BE2C (cell line): ENCODE measurements at regions not wholly inside any gene's neighbourhood (a gene's known extent, or its start where the extent isn't known, plus 50 kb on each side); places are given as distances from the start of the nearest gene placed in this dataset.
"Not testable (repeated sequence)": the region's sequence is repeated elsewhere in the genome, so short reads cannot be mapped to it uniquely, and the experiment has no call there.

Source experiments
- DNase-seq: peaks from one replicate; pipeline ENCODE4 v3.0.0-alpha.2; 2020
- H3K27me3 ChIP-seq: fragments of 250-450 bp; sonication (Bioruptor Pico); 2 replicates; pipeline ENCODE4 v1.5.1; 2020; ENCODE audit warnings: mild to moderate bottlenecking
- H3K36me3 ChIP-seq: fragments of 250-450 bp; sonication (Bioruptor Pico); 2 replicates; pipeline ENCODE4 v1.5.1; 2020; ENCODE audit warnings: mild to moderate bottlenecking
- H3K4me1 ChIP-seq: fragments of 250-450 bp; sonication (Bioruptor Pico); 2 replicates; pipeline ENCODE4 v1.5.1; 2020
- H3K4me3 ChIP-seq: 2 replicates; pipeline ENCODE4 v1.5.1; 2011; ENCODE audit warnings: low read depth, low read length
- H3K9me3 ChIP-seq: fragments of 250-450 bp; sonication (Bioruptor Pico); 2 replicates; pipeline ENCODE4 v1.5.1; 2020
- CTCF ChIP-seq: IDR thresholded peaks from 2 replicates; pipeline ENCODE4 v1.5.1; 2012; ENCODE audit warnings: mild to moderate bottlenecking, low read depth, low read length

- not testable (repeated sequence) for DNase-seq, H3K4me3 ChIP-seq, H3K9me3 ChIP-seq, H3K4me1 ChIP-seq, H3K36me3 ChIP-seq, H3K27me3 ChIP-seq
Observed at GRCh38 chr11:14573539-14574057, 53.4 kb upstream of the PSMA1 start.

GRCh38 chr11:14577292-14577691 is 57.1 kb upstream of the PSMA1 start:
- Histone ChIP-seq H3K36me3 (no peaks in the 10 kb centered on the region), H3K9me3 (no peaks in the 10 kb centered on the region), H3K4me3 (no peak overlapping the region), H3K4me1 (no peaks in the 10 kb centered on the region), H3K27me3 (no peaks in the 10 kb centered on the region)
- DNase-seq = no peak
- no peak for TF ChIP-seq CTCF

GRCh38 chr11:14577835-14578529 is 57.8 kb upstream of the PSMA1 start:
- H3K4me1 ChIP-seq = no peaks in the 10 kb centered on the region

GRCh38 chr11:14578541-14578956 is 58.4 kb upstream of the PSMA1 start:
- peak; percentile 12 for DNase-seq
- Histone ChIP-seq H3K4me1 (no peaks in the 10 kb centered on the region), H3K4me3 (no peak overlapping the region), H3K36me3 (no peaks in the 10 kb centered on the region), H3K9me3 (no peaks in the 10 kb centered on the region), H3K27me3 (no peaks in the 10 kb centered on the region)
- TF ChIP-seq CTCF = no peak

More at GRCh38 chr11:14577835-14578529, 57.8 kb upstream of the PSMA1 start:
- TF ChIP-seq CTCF = no peak
- H3K36me3 ChIP-seq = no peaks in the 10 kb centered on the region
- no peaks in the 10 kb centered on the region for H3K27me3 ChIP-seq
- no peaks in the 10 kb centered on the region for H3K9me3 ChIP-seq
- DNase-seq = no peak
- H3K4me3 ChIP-seq = no peak overlapping the region

- H3K36me3 ChIP-seq = no peaks in the 10 kb centered on the region
- no peak for TF ChIP-seq CTCF
- DNase-seq = no peak
- no peak overlapping the region for H3K4me3 ChIP-seq
- H3K4me1 ChIP-seq = no peaks in the 10 kb centered on the region
- no peaks in the 10 kb centered on the region for H3K9me3 ChIP-seq
- no peaks in the 10 kb centered on the region for H3K27me3 ChIP-seq
Observed at GRCh38 chr11:14579646-14580045, 59.5 kb upstream of the PSMA1 start.

- TF ChIP-seq CTCF = no peak
- no peak overlapping the region for H3K4me3 ChIP-seq
- H3K9me3 ChIP-seq = no peaks in the 10 kb centered on the region
- H3K36me3 ChIP-seq = no peaks in the 10 kb centered on the region
- DNase-seq = no peak
- H3K27me3 ChIP-seq = no peaks in the 10 kb centered on the region
- H3K4me1 ChIP-seq = no peaks in the 10 kb centered on the region
Observed at GRCh38 chr11:14582793-14583192, 60.8 kb upstream of the PDE3B start.
